22Rv1 (cell line): ENCODE measurements at regions not wholly inside any gene's neighbourhood (a gene's known extent, or its start where the extent isn't known, plus 50 kb on each side); places are given as distances from the start of the nearest gene placed in this dataset.
"Not testable (repeated sequence)": the region's sequence is repeated elsewhere in the genome, so short reads cannot be mapped to it uniquely, and the experiment has no call there.

ENCODE experiments used
- H3K27ac ChIP-seq: fragments of 450-650 bp; 2 replicates; pipeline ENCODE4 v1.5.1; 2017
- CTCF ChIP-seq: fragments of 450-650 bp; IDR thresholded peaks from 2 replicates; pipeline ENCODE4 v1.5.1; 2017; ENCODE audit warnings: mild to moderate bottlenecking
- ZFX ChIP-seq: fragments of 450-650 bp; IDR thresholded peaks from 2 replicates; pipeline ENCODE4 v1.6.1; 2017; ENCODE audit warnings: antibody characterized with exemption, borderline replicate concordance

- no peak overlapping the region for H3K27ac ChIP-seq
- no peak for TF ChIP-seq CTCF
- no peak for TF ChIP-seq ZFX
Measured at GRCh38 chr2:7555260-7555659, 638.0 kb downstream of the RNF144A start.

- no peak overlapping the region for H3K27ac ChIP-seq
- TF ChIP-seq CTCF, result no peak
- TF ChIP-seq ZFX, result no peak
Measured at GRCh38 chr2:7557376-7557775, 640.2 kb downstream of the RNF144A start.

- no peak for TF ChIP-seq ZFX
- TF ChIP-seq CTCF, result no peak
- no peak overlapping the region for H3K27ac ChIP-seq
Measured at GRCh38 chr2:7559791-7560190, 642.6 kb downstream of the RNF144A start.

- TF ChIP-seq CTCF (no peak), ZFX (no peak)
- no peak overlapping the region for H3K27ac ChIP-seq
Measured at GRCh38 chr2:7566382-7566881, 649.2 kb downstream of the RNF144A start.

- not testable (repeated sequence) for H3K27ac ChIP-seq
Measured at GRCh38 chr2:7567116-7567515, 649.9 kb downstream of the RNF144A start.

GRCh38 chr2:7567646-7568045, 650.4 kb downstream of the RNF144A start:
- no peak overlapping the region for H3K27ac ChIP-seq
- no peak for TF ChIP-seq ZFX
- no peak for TF ChIP-seq CTCF

GRCh38 chr2:7570247-7570646, 653.0 kb downstream of the RNF144A start:
- H3K27ac ChIP-seq, result no peak overlapping the region
- TF ChIP-seq CTCF, result no peak
- TF ChIP-seq ZFX, result no peak

GRCh38 chr2:7571701-7572100, 654.5 kb downstream of the RNF144A start:
- H3K27ac ChIP-seq, result no peak overlapping the region
- TF ChIP-seq ZFX (no peak), CTCF (no peak)
